22Rv1 (cell line): ENCODE measurements at regions not wholly inside any gene's neighbourhood (a gene's known extent, or its start where the extent isn't known, plus 50 kb on each side); places are given as distances from the start of the nearest gene placed in this dataset.

Experiments used
- CTCF ChIP-seq: fragments of 450-650 bp; IDR thresholded peaks from 2 replicates; pipeline ENCODE4 v1.5.1; 2017; ENCODE audit warnings: mild to moderate bottlenecking
- ZFX ChIP-seq: fragments of 450-650 bp; IDR thresholded peaks from 2 replicates; pipeline ENCODE4 v1.6.1; 2017; ENCODE audit warnings: antibody characterized with exemption, borderline replicate concordance

- no peak for TF ChIP-seq CTCF
- TF ChIP-seq ZFX: no peak
These were observed 266.5 kb upstream of the UGT8 start for GRCh38 chr4:114332119-114332518.
